A549 (cell line): ENCODE measurements at regions not wholly inside any gene's neighbourhood (a gene's known extent, or its start where the extent isn't known, plus 50 kb on each side); places are given as distances from the start of the nearest gene placed in this dataset.

ENCODE experiments used
- CTCF ChIP-seq: fragments of >200 bp; sonication (Bioruptor Twin); formaldehyde crosslinking; IDR thresholded peaks from 3 replicates; pipeline ENCODE4 v1.5.1; 2016
- FOSL2 ChIP-seq, 2 experiments: fragments of 450-650 bp in 1 of 2; fragments of >200 bp in 1 of 2; sonication (Bioruptor Twin) in 1 of 2; formaldehyde crosslinking; IDR thresholded peaks; 2 replicates each; pipeline versions ENCODE4 v1.5.0 to v1.6.1; 2016 to 2020; ENCODE audit warnings: mild to moderate bottlenecking in 1 of 2, moderate library complexity in 1 of 2
- MAFK ChIP-seq: fragments of 450-650 bp; IDR thresholded peaks from 2 replicates; pipeline ENCODE4 v1.6.1; 2014; ENCODE audit not compliant: partially characterized antibody
- MAX ChIP-seq: IDR thresholded peaks from 2 replicates; pipeline ENCODE4 v1.6.1; 2012
- MYC ChIP-seq: IDR thresholded peaks from 2 replicates; pipeline ENCODE4 v1.6.1; 2012; ENCODE audit warnings: mild to moderate bottlenecking, inconsistent platforms, low read length, improper control_type of control experiment, borderline replicate concordance
- PBX3 ChIP-seq: IDR thresholded peaks from 2 replicates; pipeline ENCODE4 v1.6.1; 2012

- TF ChIP-seq PBX3 (no peak), CTCF (no peak), MYC (no peak), FOSL2 (IDR thresholded peaks at IDR 0.05) (no peak), FOSL2 (CRISPR knock-in tag; IDR thresholded peaks at IDR 0.05) (no peak), MAFK (no peak), MAX (no peak)
These were observed 166.4 kb downstream of the AEBP2 start for GRCh38 chr12:19605720-19606119.
